Type B pancreatic cell (in vitro differentiated cells): ENCODE measurements at regions not wholly inside any gene's neighbourhood (a gene's known extent, or its start where the extent isn't known, plus 50 kb on each side); places are given as distances from the start of the nearest gene placed in this dataset.

Experiments used
- DNase-seq: peaks from one replicate; pipeline ENCODE4 v3.0.0; 2021; ENCODE audit warnings: mixed read lengths; ENCODE audit not compliant: unreplicated experiment; ENCODE audit errors: extremely low spot score
- H3K27ac Mint-ChIP-seq: 2 replicates; pipeline ENCODE4 v1.8.0; 2021; ENCODE audit warnings: mild to moderate bottlenecking, mixed read lengths
- H3K27me3 Mint-ChIP-seq: 2 replicates; pipeline ENCODE4 v1.8.0; 2021; ENCODE audit warnings: mixed read lengths
- H3K36me3 Mint-ChIP-seq: 2 replicates; pipeline ENCODE4 v1.8.0; 2021; ENCODE audit warnings: mixed read lengths
- H3K4me1 Mint-ChIP-seq: one replicate; pipeline ENCODE4 v1.8.0; 2021; ENCODE audit warnings: mixed read lengths; ENCODE audit not compliant: unreplicated experiment
- H3K4me3 Mint-ChIP-seq: 2 replicates; pipeline ENCODE4 v1.8.0; 2021; ENCODE audit warnings: mild to moderate bottlenecking, mixed read lengths
- H3K9me3 Mint-ChIP-seq: 2 replicates; pipeline ENCODE4 v1.8.0; 2021; ENCODE audit warnings: mixed read lengths
- CTCF ChIP-seq: fragments of 200-600 bp; sonication (generic); conservative IDR thresholded peaks from 2 replicates; pipeline ENCODE4 v1.5.0; 2021; ENCODE audit warnings: antibody characterized with exemption, mild to moderate bottlenecking

DNA sequence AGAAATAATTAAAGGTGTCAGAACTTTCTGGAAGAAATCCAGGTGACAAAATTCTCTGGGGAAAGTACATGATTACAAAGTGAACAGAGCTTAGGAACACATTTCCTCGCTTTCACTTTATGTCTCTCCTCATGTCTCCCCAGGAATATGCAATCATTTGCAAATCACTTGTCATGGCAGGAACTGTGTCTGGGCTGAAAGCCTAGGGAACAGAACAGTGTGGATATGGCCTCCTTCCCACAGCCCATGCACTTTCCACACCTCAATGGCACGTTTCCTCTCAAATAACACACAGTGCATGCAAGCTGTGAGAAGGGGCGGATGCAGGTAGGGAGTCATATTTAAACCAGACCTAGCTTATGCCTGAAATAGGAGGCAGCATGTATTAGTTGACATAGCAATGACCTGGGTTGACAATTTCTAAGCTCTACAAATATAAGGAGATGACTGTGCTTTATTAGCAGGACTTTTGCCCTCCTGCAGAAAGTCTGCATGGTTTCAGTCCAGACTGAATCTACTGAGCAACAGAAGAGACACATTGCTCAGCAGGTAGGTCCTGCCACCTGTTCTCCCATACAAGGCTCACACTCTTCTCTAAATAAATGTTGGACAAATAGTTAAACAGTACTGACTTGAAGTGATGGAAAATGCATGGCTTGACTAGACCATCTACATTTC, 236.0 kb upstream of the ELAC2 start:
- H3K4me3 Mint-ChIP-seq: no peak overlapping the region
- no peaks in the 10 kb centered on the region for H3K36me3 Mint-ChIP-seq
- DNase-seq: no peak
- no peak overlapping the region for H3K27ac Mint-ChIP-seq
- no peaks in the 10 kb centered on the region for H3K4me1 Mint-ChIP-seq
- no peak for TF ChIP-seq CTCF
- peaks cover 7% of the 10 kb centered on the region for H3K27me3 Mint-ChIP-seq
- H3K9me3 Mint-ChIP-seq: peaks cover 6% of the 10 kb centered on the region

DNA sequence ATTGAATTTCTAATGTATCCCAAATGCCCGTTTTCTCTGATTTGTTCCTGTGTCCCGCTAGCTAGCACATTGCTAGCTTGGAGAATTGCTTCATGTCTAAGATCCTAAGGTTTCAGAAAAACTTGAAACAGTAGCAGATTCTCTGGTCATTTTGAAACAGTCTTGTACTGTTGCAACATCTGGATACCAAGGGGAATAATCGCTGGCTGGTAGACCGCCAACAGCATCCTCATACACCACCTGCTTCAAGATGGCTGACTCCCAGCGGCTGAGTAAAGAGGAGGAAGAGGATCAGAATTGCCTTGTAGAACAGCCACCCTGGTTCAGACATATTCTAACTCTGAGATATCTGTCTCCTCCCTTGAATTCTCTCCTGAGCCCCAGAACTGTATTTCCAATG, 226.7 kb upstream of the ELAC2 start:
- no peaks in the 10 kb centered on the region for H3K27me3 Mint-ChIP-seq
- H3K4me1 Mint-ChIP-seq: peaks cover 6% of the 10 kb centered on the region
- H3K4me3 Mint-ChIP-seq: no peak overlapping the region
- H3K9me3 Mint-ChIP-seq: peaks cover 3% of the 10 kb centered on the region
- no peaks in the 10 kb centered on the region for H3K36me3 Mint-ChIP-seq
- no peak for DNase-seq
- H3K27ac Mint-ChIP-seq: no peak overlapping the region
- TF ChIP-seq CTCF: no peak

DNA sequence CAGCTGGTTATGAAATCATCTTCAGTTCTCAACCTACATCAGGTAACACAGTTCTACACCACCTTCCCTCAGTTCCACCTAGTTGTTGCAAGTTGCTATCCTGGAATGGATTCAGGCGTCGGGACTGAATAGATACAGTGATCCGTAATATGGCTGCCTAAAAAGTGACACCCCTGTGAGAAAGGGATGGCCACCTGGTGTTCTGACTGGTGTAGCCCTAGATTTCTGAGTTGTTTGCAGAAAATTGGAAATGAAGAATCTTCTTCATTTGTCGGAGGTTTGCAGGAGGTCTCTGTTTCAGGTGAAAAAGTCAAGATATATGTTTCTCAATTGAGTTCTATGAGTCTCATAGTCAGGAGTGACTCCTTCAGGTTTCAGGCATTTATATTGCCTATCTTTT, 225.8 kb upstream of the ELAC2 start:
- Mint-ChIP-seq H3K4me3 (no peak overlapping the region), H3K27me3 (no peaks in the 10 kb centered on the region), H3K36me3 (no peaks in the 10 kb centered on the region), H3K9me3 (peaks cover 3% of the 10 kb centered on the region), H3K27ac (no peak overlapping the region), H3K4me1 (peaks cover 6% of the 10 kb centered on the region)
- no peak for DNase-seq
- no peak for TF ChIP-seq CTCF

- TF ChIP-seq CTCF: no peak
- Mint-ChIP-seq H3K4me3 (no peak overlapping the region), H3K4me1 (peaks cover 6% of the 10 kb centered on the region)
Observed at GRCh38 chr17:13240851-13241250, 223.0 kb upstream of the ELAC2 start.

GRCh38 chr17:13230350-13231264, 212.8 kb upstream of the ELAC2 start:
- H3K4me1 Mint-ChIP-seq: peaks cover 14% of the 10 kb centered on the region
- TF ChIP-seq CTCF: no peak
- no peak overlapping the region for H3K4me3 Mint-ChIP-seq
- DNase-seq: no peak
- H3K27me3 Mint-ChIP-seq: no peaks in the 10 kb centered on the region
- no peak overlapping the region for H3K27ac Mint-ChIP-seq
- no peaks in the 10 kb centered on the region for H3K36me3 Mint-ChIP-seq
- H3K9me3 Mint-ChIP-seq: peaks cover 4% of the 10 kb centered on the region

More at GRCh38 chr17:13240851-13241250, 223.0 kb upstream of the ELAC2 start:
- H3K36me3 Mint-ChIP-seq: no peaks in the 10 kb centered on the region
- H3K9me3 Mint-ChIP-seq: peaks cover 3% of the 10 kb centered on the region
- no peak for DNase-seq
- H3K27me3 Mint-ChIP-seq: no peaks in the 10 kb centered on the region
- no peak overlapping the region for H3K27ac Mint-ChIP-seq
